ENCODE measurements at regions not wholly inside any gene's neighbourhood (a gene's known extent, or its start where the extent isn't known, plus 50 kb on each side); places are given as distances from the start of the nearest gene placed in this dataset.

- no peak for TF ChIP-seq CTCF (IDR thresholded peaks at IDR 0.05; ENCODE audit: insufficient read depth, low read depth, low read length, missing control alignments)
- DNase-seq (ENCODE audit: low read depth), result no peak
Observed at GRCh38 chr1:65510961-65511360, 90.5 kb downstream of the LEPR start.

GRCh38 chr1:65512383-65512782 is 91.9 kb downstream of the LEPR start:
- DNase-seq (ENCODE audit: low read depth), result no peak
- H3K4me3 ChIP-seq (ENCODE audit: low read length), result no peak overlapping the region
- no peak for TF ChIP-seq CTCF (IDR thresholded peaks at IDR 0.05; ENCODE audit: insufficient read depth, low read depth, low read length, missing control alignments)

More at GRCh38 chr1:65510961-65511360, 90.5 kb downstream of the LEPR start:
- no peak overlapping the region for H3K4me3 ChIP-seq (ENCODE audit: low read length)

- no peak for DNase-seq (ENCODE audit: low read depth)
- H3K4me3 ChIP-seq (ENCODE audit: low read length), result no peak overlapping the region
- no peak for TF ChIP-seq CTCF (IDR thresholded peaks at IDR 0.05; ENCODE audit: insufficient read depth, low read depth, low read length, missing control alignments)
Observed at GRCh38 chr1:65512967-65513780, 92.7 kb downstream of the LEPR start.

- no peak overlapping the region for H3K4me3 ChIP-seq (ENCODE audit: low read length)
- peak; percentile 43 for DNase-seq (ENCODE audit: low read depth)
- no peak for TF ChIP-seq CTCF (IDR thresholded peaks at IDR 0.05; ENCODE audit: insufficient read depth, low read depth, low read length, missing control alignments)
Observed at GRCh38 chr1:65514041-65514440, 93.6 kb downstream of the LEPR start.

GRCh38 chr1:65524931-65525265 is 104.4 kb downstream of the LEPR start:
- no peak for DNase-seq (ENCODE audit: low read depth)
- no peak for TF ChIP-seq CTCF (IDR thresholded peaks at IDR 0.05; ENCODE audit: insufficient read depth, low read depth, low read length, missing control alignments)
- no peak overlapping the region for H3K4me3 ChIP-seq (ENCODE audit: low read length)

GRCh38 chr1:65525266-65526048 is 105.0 kb downstream of the LEPR start:
- TF ChIP-seq CTCF (IDR thresholded peaks at IDR 0.05; ENCODE audit: insufficient read depth, low read depth, low read length, missing control alignments), result no peak
- H3K4me3 ChIP-seq (ENCODE audit: low read length), result no peak overlapping the region
- DNase-seq (ENCODE audit: low read depth), result no peak
